Coronary artery (tissue), 2 donors: ENCODE measurements at regions not wholly inside any gene's neighbourhood (a gene's known extent, or its start where the extent isn't known, plus 50 kb on each side); places are given as distances from the start of the nearest gene placed in this dataset.
"Not testable (repeated sequence)": the region's sequence is repeated elsewhere in the genome, so short reads cannot be mapped to it uniquely, and the experiment has no call there.

ENCODE experiments used
- DNase-seq: peaks from one replicate; pipeline ENCODE4 v3.0.0-alpha.2; 2017; ENCODE audit warnings: low spot score
- H3K27ac ChIP-seq, 2 donors: fragments of 200-600 bp; sonication (generic); one replicate each; pipeline ENCODE4 v1.5.1; 2016 to 2019
- H3K4me3 ChIP-seq: fragments of 200-600 bp; sonication (generic); 2 replicates; pipeline ENCODE4 v1.5.1; 2016; ENCODE audit warnings: mild to moderate bottlenecking, moderate library complexity
- CTCF ChIP-seq: fragments of 200-600 bp; sonication (generic); IDR thresholded peaks from one replicate; pipeline ENCODE4 v1.5.1; 2019; ENCODE audit warnings: antibody characterized with exemption

GRCh38 chr3:13998831-13999230 is 119.0 kb upstream of the WNT7A start:
- DNase-seq: no peak
- H3K27ac ChIP-seq: no peak overlapping the region
- H3K4me3 ChIP-seq: no peak overlapping the region
- no peak for TF ChIP-seq CTCF

GRCh38 chr3:13995216-13995615 is 115.3 kb upstream of the WNT7A start:
- H3K4me3 ChIP-seq, DNase-seq, H3K27ac ChIP-seq: not testable (repeated sequence)

GRCh38 chr3:13988925-13989324 is 109.1 kb upstream of the WNT7A start:
- not testable (repeated sequence) for H3K4me3 ChIP-seq, H3K27ac ChIP-seq, DNase-seq

GRCh38 chr3:13976469-13976868 is 96.6 kb upstream of the WNT7A start:
- no peak overlapping the region for H3K27ac ChIP-seq
- DNase-seq: no peak
- TF ChIP-seq CTCF: no peak
- H3K4me3 ChIP-seq: no peak overlapping the region

- Histone ChIP-seq H3K4me3 (no peak overlapping the region), H3K27ac (no peak overlapping the region)
- TF ChIP-seq CTCF: no peak
- DNase-seq: no peak
Measured at GRCh38 chr3:13975686-13976085, 95.8 kb upstream of the WNT7A start.

- H3K27ac ChIP-seq: no peak overlapping the region
- no peak for TF ChIP-seq CTCF
- DNase-seq: no peak
- H3K4me3 ChIP-seq: no peak overlapping the region
Measured at GRCh38 chr3:13972679-13973379, 93.0 kb upstream of the WNT7A start.

- TF ChIP-seq CTCF: no peak
- Histone ChIP-seq H3K27ac (no peak overlapping the region), H3K4me3 (no peak overlapping the region)
- DNase-seq: no peak
Measured at GRCh38 chr3:13966302-13966701, 86.4 kb upstream of the WNT7A start.

GRCh38 chr3:13963137-13963886 is 83.4 kb upstream of the WNT7A start:
- H3K4me3 ChIP-seq: no peak overlapping the region
- no peak for TF ChIP-seq CTCF
- no peak for DNase-seq
- no peak overlapping the region for H3K27ac ChIP-seq
